Esophagus muscularis mucosa (tissue), 4 donors: ENCODE measurements at regions not wholly inside any gene's neighbourhood (a gene's known extent, or its start where the extent isn't known, plus 50 kb on each side); places are given as distances from the start of the nearest gene placed in this dataset.

ENCODE experiments used
- DNase-seq: peaks from one replicate; pipeline ENCODE4 v3.0.0-alpha.2; 2017; ENCODE audit errors: extremely low spot score
- H3K27ac ChIP-seq, 4 donors: fragments of 200-600 bp; sonication (generic); replicated peaks in 1 of 4; 1 replicate in 3 of 4; 2 replicates in 1 of 4; pipeline ENCODE4 v1.5.1; 2016 to 2019; ENCODE audit warnings: mild to moderate bottlenecking in 1 of 4
- H3K27me3 ChIP-seq, 4 donors: fragments of 200-600 bp; sonication (generic); one replicate each; pipeline versions ENCODE4 v1.5.1 to v1.6.0; 2016 to 2019
- H3K36me3 ChIP-seq, 4 donors: fragments of 200-600 bp; sonication (generic); one replicate each; pipeline ENCODE4 v1.5.1; 2016 to 2019
- H3K4me1 ChIP-seq, 4 donors: fragments of 200-600 bp; sonication (generic); one replicate each; pipeline ENCODE4 v1.5.1; 2016 to 2019
- H3K4me3 ChIP-seq, 4 donors: fragments of 200-600 bp; sonication (generic); 1 replicate in 2 of 4; 2 replicates in 2 of 4; pipeline ENCODE4 v1.5.1; 2016 to 2019; ENCODE audit warnings: mild to moderate bottlenecking in 4 of 4, moderate library complexity in 1 of 4
- H3K9me3 ChIP-seq, 4 donors: fragments of 200-600 bp; sonication (generic); 1 replicate in 3 of 4; 2 replicates in 1 of 4; pipeline ENCODE4 v1.5.1; 2016 to 2019
- CTCF ChIP-seq, 3 experiments: fragments of 200-600 bp in 2 of 3; fragments of 450-650 bp in 1 of 3; sonication (generic) in 2 of 3; IDR thresholded peaks; one replicate each; pipeline ENCODE4 v1.5.1; 2017 to 2019; ENCODE audit warnings: antibody characterized with exemption in 3 of 3, mild to moderate bottlenecking in 2 of 3, moderate library complexity in 1 of 3
- EP300 ChIP-seq: sonication (generic); formaldehyde crosslinking; IDR thresholded peaks from one replicate; pipeline ENCODE4 v1.6.1; 2017; ENCODE audit warnings: antibody characterized with exemption
- POLR2A ChIP-seq: fragments of 450-650 bp; IDR thresholded peaks from one replicate; pipeline ENCODE4 v1.6.1; 2017; ENCODE audit warnings: antibody characterized with exemption, moderate library complexity, mild to moderate bottlenecking, low read depth
- POLR2AphosphoS5 ChIP-seq, 2 donors: sonication (generic); formaldehyde crosslinking; IDR thresholded peaks; one replicate each; pipeline ENCODE4 v1.6.1; 2017; ENCODE audit warnings: antibody characterized with exemption in 2 of 2
- WGBS: methylation state at CpG from one replicate; pipeline ENCODE4 v1.1.5; 2018; 5-methylcytosine and 5-hydroxymethylcytosine counted together
- intact Hi-C: fragments of 100-400 bp; cut with DNase I; formaldehyde crosslinking; loops from one replicate; pipeline ENCODE4 v1.15.1; 2023

GRCh38 chr5:110099572-110099971, 409.8 kb downstream of the MAN2A1 start:
- no peak overlapping the region for H3K4me3 ChIP-seq
- TF ChIP-seq EP300 (no peak), POLR2A (no peak)
- intact Hi-C loops = no loop called here
- H3K9me3 ChIP-seq = no peaks in the 10 kb centered on the region
- H3K36me3 ChIP-seq = no peaks in the 10 kb centered on the region
- H3K4me1 ChIP-seq = no peaks in the 10 kb centered on the region
- H3K27ac ChIP-seq = no peak overlapping the region
- no peak for DNase-seq
- no peaks in the 10 kb centered on the region for H3K27me3 ChIP-seq

- Histone ChIP-seq H3K9me3 (no peaks in the 10 kb centered on the region), H3K27me3 (no peaks in the 10 kb centered on the region), H3K4me3 (no peak overlapping the region), H3K4me1 (peaks cover 0 to 4% (median 0%) of the 10 kb centered on the region in 4 donors), H3K36me3 (no peaks in the 10 kb centered on the region), H3K27ac (no peak overlapping the region)
- intact Hi-C loops = no loop called here
- TF ChIP-seq CTCF (IDR thresholded peaks at IDR 0.05) (no peak), POLR2AphosphoS5 (IDR thresholded peaks at IDR 0.05) (no peak), POLR2A (no peak), EP300 (no peak)
- no peak for DNase-seq
- WGBS = 88% methylated on average over 1 of the region's 1 CpG
Observed at GRCh38 chr5:110103081-110103480, 413.4 kb downstream of the MAN2A1 start.

GRCh38 chr5:110104060-110104725, 414.5 kb downstream of the MAN2A1 start:
- H3K4me1 ChIP-seq = peaks cover 0 to 4% (median 0%) of the 10 kb centered on the region in 4 donors
- no peaks in the 10 kb centered on the region for H3K36me3 ChIP-seq
- intact Hi-C loops = no loop called here
- H3K9me3 ChIP-seq = no peaks in the 10 kb centered on the region
- TF ChIP-seq POLR2AphosphoS5 (IDR thresholded peaks at IDR 0.05) (no peak), EP300 (no peak), POLR2A (no peak), CTCF (IDR thresholded peaks at IDR 0.05) (no peak)
- no peak for DNase-seq
- no peak overlapping the region for H3K4me3 ChIP-seq
- H3K27ac ChIP-seq = no peak overlapping the region
- no peaks in the 10 kb centered on the region for H3K27me3 ChIP-seq
- WGBS = 70% methylated on average over 13 of the region's 13 CpGs

GRCh38 chr5:110104726-110105669, 415.3 kb downstream of the MAN2A1 start:
- Histone ChIP-seq H3K27ac (no peak overlapping the region), H3K4me1 (peaks cover 0 to 4% (median 0%) of the 10 kb centered on the region in 4 donors), H3K9me3 (no peaks in the 10 kb centered on the region), H3K4me3 (no peak overlapping the region), H3K27me3 (no peaks in the 10 kb centered on the region), H3K36me3 (no peaks in the 10 kb centered on the region)
- DNase-seq = no peak
- 65% methylated on average over 4 of the region's 4 CpGs for WGBS
- TF ChIP-seq POLR2AphosphoS5 (IDR thresholded peaks at IDR 0.05) = no peak
- no peak for TF ChIP-seq EP300
- TF ChIP-seq POLR2A = no peak
- no peak for TF ChIP-seq CTCF (IDR thresholded peaks at IDR 0.05)
- intact Hi-C loops = no loop called here

GRCh38 chr5:110105692-110106091, 416.0 kb downstream of the MAN2A1 start:
- H3K36me3 ChIP-seq = no peaks in the 10 kb centered on the region
- no peaks in the 10 kb centered on the region for H3K27me3 ChIP-seq
- no peak for TF ChIP-seq POLR2AphosphoS5 (IDR thresholded peaks at IDR 0.05)
- no peak for TF ChIP-seq POLR2A
- TF ChIP-seq CTCF (IDR thresholded peaks at IDR 0.05) = no peak
- no peak for TF ChIP-seq EP300
- no peak for DNase-seq
- intact Hi-C loops = no loop called here
- no peaks in the 10 kb centered on the region for H3K9me3 ChIP-seq
- H3K4me1 ChIP-seq = peaks cover 0 to 4% (median 0%) of the 10 kb centered on the region in 4 donors
- no peak overlapping the region for H3K4me3 ChIP-seq
- H3K27ac ChIP-seq = no peak overlapping the region
- 43% methylated on average over 2 of the region's 2 CpGs for WGBS
